ENCODE measurements at regions not wholly inside any gene's neighbourhood (a gene's known extent, or its start where the extent isn't known, plus 50 kb on each side); places are given as distances from the start of the nearest gene placed in this dataset.

- TF ChIP-seq CTCF (conservative IDR thresholded peaks at IDR 0.05), result no peak
- no peak for TF ChIP-seq EZH2 (IDR thresholded peaks at IDR 0.05; ENCODE audit: low read depth)
These were observed 432.1 kb upstream of the DDI1 start for GRCh38 chr11:103604310-103604709.

All from PC-9 (cell line).